Activated CD4-positive, alpha-beta memory T cell treated with anti-CD3 and anti-CD28 coated beads for 36 hours (primary cell): ENCODE measurements at regions not wholly inside any gene's neighbourhood (a gene's known extent, or its start where the extent isn't known, plus 50 kb on each side); places are given as distances from the start of the nearest gene placed in this dataset.
"Not testable (repeated sequence)": the region's sequence is repeated elsewhere in the genome, so short reads cannot be mapped to it uniquely, and the experiment has no call there.

Source experiments
- CTCF ChIA-PET: fragments of 350-600 bp; sonication (Branson Sonifier 250); formaldehyde crosslinking; loops from one replicate; lab custom pipeline; 2021; ENCODE audit warnings: antibody characterized with exemption, inconsistent platforms; lab: Charles Lee
- POLR2A ChIA-PET: fragments of 350-600 bp; sonication (Branson Sonifier 250); formaldehyde crosslinking; loops from one replicate; lab custom pipeline; 2021; ENCODE audit warnings: antibody characterized with exemption; lab: Charles Lee
- DNase-seq: peaks from one replicate; pipeline ENCODE4 v3.0.0-alpha.2; 2020
- H3K27ac Mint-ChIP-seq: one replicate; pipeline ENCODE4 v1.8.0; 2021; ENCODE audit warnings: mixed read lengths
- H3K27me3 Mint-ChIP-seq: one replicate; pipeline ENCODE4 v1.8.0; 2021; ENCODE audit warnings: mixed read lengths
- H3K36me3 Mint-ChIP-seq: one replicate; pipeline ENCODE4 v1.8.0; 2021; ENCODE audit warnings: mixed read lengths
- H3K4me1 Mint-ChIP-seq: one replicate; pipeline ENCODE4 v1.8.0; 2021; ENCODE audit warnings: low read depth, mixed read lengths
- H3K4me3 Mint-ChIP-seq: one replicate; pipeline ENCODE4 v1.8.0; 2021; ENCODE audit warnings: mild to moderate bottlenecking, mixed read lengths
- H3K9me3 Mint-ChIP-seq: one replicate; pipeline ENCODE4 v1.8.0; 2021; ENCODE audit warnings: mixed read lengths
- intact Hi-C: fragments of 100-400 bp; cut with micrococcal nuclease; formaldehyde crosslinking; loops from one replicate; pipeline ENCODE4 v1.15.1; 2023

- DNase-seq, result no peak
- no peak overlapping the region for H3K27ac Mint-ChIP-seq
- no peaks in the 10 kb centered on the region for H3K36me3 Mint-ChIP-seq
- POLR2A ChIA-PET, result no interaction called here
- CTCF ChIA-PET, result no interaction called here
- H3K9me3 Mint-ChIP-seq, result peaks cover 35% of the 10 kb centered on the region
- intact Hi-C loops, result no loop called here
- H3K4me3 Mint-ChIP-seq, result no peak overlapping the region
- H3K27me3 Mint-ChIP-seq, result no peaks in the 10 kb centered on the region
- H3K4me1 Mint-ChIP-seq, result no peaks in the 10 kb centered on the region
These were observed 548.9 kb upstream of the AUTS2 start for GRCh38 chr7:69049326-69049725.

GRCh38 chr7:69052447-69052846 lies 545.8 kb upstream of the AUTS2 start:
- intact Hi-C loops, result no loop called here
- no peak overlapping the region for H3K4me3 Mint-ChIP-seq
- peaks cover 27% of the 10 kb centered on the region for H3K9me3 Mint-ChIP-seq
- CTCF ChIA-PET, result no interaction called here
- H3K27me3 Mint-ChIP-seq, result no peaks in the 10 kb centered on the region
- no peaks in the 10 kb centered on the region for H3K4me1 Mint-ChIP-seq
- H3K36me3 Mint-ChIP-seq, result no peaks in the 10 kb centered on the region
- POLR2A ChIA-PET, result no interaction called here
- no peak overlapping the region for H3K27ac Mint-ChIP-seq
- no peak for DNase-seq

GRCh38 chr7:69060516-69060915 lies 537.8 kb upstream of the AUTS2 start:
- H3K4me3 Mint-ChIP-seq, result no peak overlapping the region
- H3K4me1 Mint-ChIP-seq, result no peaks in the 10 kb centered on the region
- POLR2A ChIA-PET, result no interaction called here
- no peak overlapping the region for H3K27ac Mint-ChIP-seq
- H3K9me3 Mint-ChIP-seq, result peaks cover 14% of the 10 kb centered on the region
- CTCF ChIA-PET, result no interaction called here
- H3K27me3 Mint-ChIP-seq, result no peaks in the 10 kb centered on the region
- H3K36me3 Mint-ChIP-seq, result no peaks in the 10 kb centered on the region
- DNase-seq, result no peak
- intact Hi-C loops, result no loop called here

- POLR2A ChIA-PET, result no interaction called here
- no peaks in the 10 kb centered on the region for H3K4me1 Mint-ChIP-seq
These were observed 536.1 kb upstream of the AUTS2 start for GRCh38 chr7:69062020-69062765.

GRCh38 chr7:69067397-69067796 lies 530.9 kb upstream of the AUTS2 start:
- peak; percentile 8 for DNase-seq
- Mint-ChIP-seq H3K27ac (no peak overlapping the region), H3K27me3 (no peaks in the 10 kb centered on the region), H3K36me3 (no peaks in the 10 kb centered on the region), H3K9me3 (peaks cover 20% of the 10 kb centered on the region), H3K4me1 (no peaks in the 10 kb centered on the region), H3K4me3 (no peak overlapping the region)
- POLR2A ChIA-PET, result no interaction called here
- intact Hi-C loops, result no loop called here
- CTCF ChIA-PET, result no interaction called here

More at GRCh38 chr7:69062020-69062765, 536.1 kb upstream of the AUTS2 start:
- H3K9me3 Mint-ChIP-seq, result peaks cover 20% of the 10 kb centered on the region
- intact Hi-C loops, result no loop called here
- no peaks in the 10 kb centered on the region for H3K36me3 Mint-ChIP-seq
- H3K27me3 Mint-ChIP-seq, result no peaks in the 10 kb centered on the region
- no peak overlapping the region for H3K27ac Mint-ChIP-seq
- DNase-seq, result no peak
- H3K4me3 Mint-ChIP-seq, result no peak overlapping the region
- CTCF ChIA-PET, result no interaction called here

GRCh38 chr7:69070476-69070875 lies 527.8 kb upstream of the AUTS2 start:
- intact Hi-C loops, result no loop called here
- H3K4me1 Mint-ChIP-seq, result no peaks in the 10 kb centered on the region
- H3K36me3 Mint-ChIP-seq, result no peaks in the 10 kb centered on the region
- H3K27ac Mint-ChIP-seq, result no peak overlapping the region
- H3K4me3 Mint-ChIP-seq, result no peak overlapping the region
- POLR2A ChIA-PET, result no interaction called here
- H3K27me3 Mint-ChIP-seq, result no peaks in the 10 kb centered on the region
- CTCF ChIA-PET, result no interaction called here
- no peak for DNase-seq
- peaks cover 19% of the 10 kb centered on the region for H3K9me3 Mint-ChIP-seq

- H3K36me3 Mint-ChIP-seq, result no peaks in the 10 kb centered on the region
- no peaks in the 10 kb centered on the region for H3K27me3 Mint-ChIP-seq
- no peaks in the 10 kb centered on the region for H3K4me1 Mint-ChIP-seq
- intact Hi-C loops, result no loop called here
- ChIA-PET POLR2A (no interaction called here), CTCF (no interaction called here)
- peaks cover 19% of the 10 kb centered on the region for H3K9me3 Mint-ChIP-seq
- no peak overlapping the region for H3K4me3 Mint-ChIP-seq
- no peak overlapping the region for H3K27ac Mint-ChIP-seq
- DNase-seq, result no peak
These were observed 521.7 kb upstream of the AUTS2 start for GRCh38 chr7:69076566-69076965.

- ChIA-PET CTCF (no interaction called here), POLR2A (no interaction called here)
These were observed 519.1 kb upstream of the AUTS2 start for GRCh38 chr7:69078997-69079769.

GRCh38 chr7:69087281-69087680 lies 511.0 kb upstream of the AUTS2 start:
- H3K27ac Mint-ChIP-seq, H3K4me1 Mint-ChIP-seq, POLR2A ChIA-PET, intact Hi-C loops, CTCF ChIA-PET, H3K4me3 Mint-ChIP-seq, H3K27me3 Mint-ChIP-seq, H3K9me3 Mint-ChIP-seq, DNase-seq, H3K36me3 Mint-ChIP-seq: not testable (repeated sequence)

More at GRCh38 chr7:69078997-69079769, 519.1 kb upstream of the AUTS2 start:
- no peak overlapping the region for H3K4me3 Mint-ChIP-seq
- H3K27ac Mint-ChIP-seq, result no peak overlapping the region
- no peaks in the 10 kb centered on the region for H3K36me3 Mint-ChIP-seq
- intact Hi-C loops, result no loop called here
- no peaks in the 10 kb centered on the region for H3K27me3 Mint-ChIP-seq
- no peaks in the 10 kb centered on the region for H3K4me1 Mint-ChIP-seq
- DNase-seq, result no peak
- H3K9me3 Mint-ChIP-seq, result peaks cover 22% of the 10 kb centered on the region

- ChIA-PET CTCF (no interaction called here), POLR2A (no interaction called here)
- intact Hi-C loops, result no loop called here
- no peaks in the 10 kb centered on the region for H3K36me3 Mint-ChIP-seq
- H3K4me1 Mint-ChIP-seq, result no peaks in the 10 kb centered on the region
- H3K4me3 Mint-ChIP-seq, result no peak overlapping the region
- no peaks in the 10 kb centered on the region for H3K27me3 Mint-ChIP-seq
- H3K9me3 Mint-ChIP-seq, result peaks cover 9% of the 10 kb centered on the region
- no peak for DNase-seq
- H3K27ac Mint-ChIP-seq, result no peak overlapping the region
These were observed 510.1 kb upstream of the AUTS2 start for GRCh38 chr7:69088185-69088584.

- H3K4me1 Mint-ChIP-seq, result no peaks in the 10 kb centered on the region
- no peak overlapping the region for H3K4me3 Mint-ChIP-seq
- no peak overlapping the region for H3K27ac Mint-ChIP-seq
- peaks cover 15% of the 10 kb centered on the region for H3K9me3 Mint-ChIP-seq
- H3K36me3 Mint-ChIP-seq, result no peaks in the 10 kb centered on the region
- POLR2A ChIA-PET, result no interaction called here
- no peak for DNase-seq
- intact Hi-C loops, result no loop called here
- H3K27me3 Mint-ChIP-seq, result no peaks in the 10 kb centered on the region
- CTCF ChIA-PET, result no interaction called here
These were observed 507.3 kb upstream of the AUTS2 start for GRCh38 chr7:69090936-69091335.

GRCh38 chr7:69091521-69091920 lies 506.8 kb upstream of the AUTS2 start:
- no peak for DNase-seq
- intact Hi-C loops, result no loop called here
- no peak overlapping the region for H3K4me3 Mint-ChIP-seq
- H3K9me3 Mint-ChIP-seq, result peaks cover 13% of the 10 kb centered on the region
- H3K36me3 Mint-ChIP-seq, result no peaks in the 10 kb centered on the region
- ChIA-PET POLR2A (no interaction called here), CTCF (no interaction called here)
- H3K4me1 Mint-ChIP-seq, result no peaks in the 10 kb centered on the region
- H3K27ac Mint-ChIP-seq, result no peak overlapping the region
- no peaks in the 10 kb centered on the region for H3K27me3 Mint-ChIP-seq

- Mint-ChIP-seq H3K4me3 (no peak overlapping the region), H3K9me3 (peaks cover 9% of the 10 kb centered on the region), H3K27me3 (no peaks in the 10 kb centered on the region), H3K27ac (no peak overlapping the region), H3K36me3 (no peaks in the 10 kb centered on the region), H3K4me1 (no peaks in the 10 kb centered on the region)
- ChIA-PET CTCF (no interaction called here), POLR2A (no interaction called here)
- no peak for DNase-seq
- intact Hi-C loops, result no loop called here
These were observed 503.1 kb upstream of the AUTS2 start for GRCh38 chr7:69095127-69095526.
